GM18868 (cell line): ENCODE measurements at regions not wholly inside any gene's neighbourhood (a gene's known extent, or its start where the extent isn't known, plus 50 kb on each side); places are given as distances from the start of the nearest gene placed in this dataset.
A peak's percentile ranks its signal among the peaks of the same experiment; 100 is the strongest.

ENCODE experiments used
- ATAC-seq: cut with Tn5 transposase; IDR thresholded peaks from one replicate; pipeline ENCODE4 v1.9.1; 2021; ENCODE audit warnings: mild to moderate bottlenecking, moderate library complexity; ENCODE audit not compliant: unreplicated experiment

DNA sequence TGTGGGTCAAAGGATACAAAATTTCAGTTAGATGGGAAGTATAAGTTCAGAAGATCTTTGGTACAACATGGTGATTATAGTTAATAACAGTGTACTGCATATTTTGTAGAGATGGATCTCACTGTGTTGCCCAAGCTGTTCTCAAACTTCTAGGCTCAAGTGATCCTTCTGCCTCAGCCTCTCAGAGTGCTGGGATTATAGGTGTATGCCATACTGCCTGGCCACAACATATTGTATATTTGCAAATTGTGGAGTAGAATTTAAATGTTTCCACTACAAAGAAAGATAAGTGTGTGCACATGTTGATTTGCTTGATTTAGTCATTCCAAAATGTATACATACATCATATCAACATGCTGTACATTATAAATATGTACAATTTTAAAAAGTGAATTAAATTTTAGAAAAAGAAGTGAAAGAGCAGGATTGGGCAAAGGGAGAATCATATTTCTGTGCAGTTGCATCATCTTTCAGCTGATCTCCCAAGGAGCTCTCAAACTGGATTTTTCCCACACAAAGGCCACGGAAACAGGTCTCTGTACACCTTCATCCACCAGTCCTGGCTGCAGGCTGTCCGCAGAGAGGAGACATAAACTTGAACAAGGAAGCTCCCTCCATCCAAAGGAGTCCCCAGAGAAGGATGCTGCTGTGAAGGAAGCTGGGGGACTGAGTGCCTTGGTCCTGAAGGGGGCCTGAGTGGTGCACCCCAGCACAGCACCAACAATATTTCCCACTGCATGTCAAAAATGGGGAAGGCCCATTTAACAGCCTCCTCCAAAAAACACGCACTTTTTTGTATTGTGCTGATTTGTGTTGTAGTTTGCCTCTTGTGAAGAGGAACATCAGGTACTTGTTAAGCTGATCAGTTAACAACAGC, 217.1 kb upstream of the GHITM start:
- no peak for ATAC-seq

- ATAC-seq: no peak
Observed at GRCh38 chr10:83925133-83925532, 214.2 kb upstream of the GHITM start.

GRCh38 chr10:83926606-83927005, 212.7 kb upstream of the GHITM start:
- ATAC-seq: no peak

DNA sequence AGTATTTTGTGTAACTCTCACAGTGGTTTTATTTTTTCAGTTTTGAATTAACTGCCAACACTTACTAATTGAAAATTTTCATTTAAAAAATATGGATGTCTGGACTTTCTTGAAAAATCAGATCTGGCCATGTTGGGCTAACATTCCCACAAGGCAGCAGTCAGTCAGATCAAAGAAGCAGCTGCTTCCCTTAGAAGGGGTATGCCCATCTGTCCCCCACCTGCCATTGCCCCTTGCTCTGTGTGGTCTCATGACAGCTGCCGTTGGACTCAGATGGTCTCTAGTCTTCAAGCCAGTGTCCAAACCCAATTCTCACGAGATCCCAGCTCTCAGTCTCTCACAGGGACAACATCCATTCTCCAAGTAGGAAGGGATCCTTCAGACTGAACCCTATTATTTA, 212.1 kb upstream of the GHITM start:
- ATAC-seq: no peak

- no peak for ATAC-seq
Observed at GRCh38 chr10:83929399-83929798, 209.9 kb upstream of the GHITM start.

DNA sequence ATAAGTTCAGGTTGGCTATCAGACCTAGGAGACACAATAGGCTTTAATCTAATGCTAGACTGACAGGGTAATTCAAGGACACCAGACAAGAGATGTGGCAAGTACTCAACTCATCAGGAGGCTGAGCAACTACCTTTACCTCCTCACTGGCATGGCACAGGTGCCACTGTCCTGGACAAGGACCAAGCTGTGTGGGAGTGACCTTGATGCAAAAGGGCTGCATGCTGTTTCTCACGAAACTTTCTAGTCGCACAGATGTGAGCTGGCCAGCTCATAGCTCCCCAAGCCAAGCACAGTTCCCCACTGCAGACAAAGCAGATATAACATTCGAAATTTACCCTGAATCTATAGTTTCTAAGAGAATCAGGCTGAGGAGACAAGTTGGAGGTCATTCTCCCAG, 207.6 kb upstream of the GHITM start:
- no peak for ATAC-seq

DNA sequence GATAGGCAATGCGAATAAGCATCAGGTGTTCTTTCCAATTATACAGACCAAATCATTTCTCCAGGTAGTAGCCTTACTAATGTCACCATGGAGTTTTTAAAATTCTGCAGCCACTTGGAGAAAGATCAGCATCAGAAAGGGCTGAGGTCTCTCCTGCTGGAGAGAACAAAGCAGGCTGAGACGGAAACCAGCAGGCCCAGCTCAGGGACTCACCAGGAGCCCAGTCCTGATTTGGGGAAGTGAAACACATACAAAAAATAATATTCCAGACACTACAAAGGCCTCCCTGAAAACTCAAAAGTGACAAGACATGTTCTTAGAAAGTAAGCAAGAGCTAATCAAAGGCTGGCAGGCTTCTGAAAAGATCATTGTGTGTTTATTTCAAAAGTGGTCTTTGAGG, 207.1 kb upstream of the GHITM start:
- no peak for ATAC-seq

- ATAC-seq: no peak
Observed at GRCh38 chr10:83934062-83934461, 205.2 kb upstream of the GHITM start.

GRCh38 chr10:83934641-83935338, 204.5 kb upstream of the GHITM start:
- ATAC-seq: no peak

DNA sequence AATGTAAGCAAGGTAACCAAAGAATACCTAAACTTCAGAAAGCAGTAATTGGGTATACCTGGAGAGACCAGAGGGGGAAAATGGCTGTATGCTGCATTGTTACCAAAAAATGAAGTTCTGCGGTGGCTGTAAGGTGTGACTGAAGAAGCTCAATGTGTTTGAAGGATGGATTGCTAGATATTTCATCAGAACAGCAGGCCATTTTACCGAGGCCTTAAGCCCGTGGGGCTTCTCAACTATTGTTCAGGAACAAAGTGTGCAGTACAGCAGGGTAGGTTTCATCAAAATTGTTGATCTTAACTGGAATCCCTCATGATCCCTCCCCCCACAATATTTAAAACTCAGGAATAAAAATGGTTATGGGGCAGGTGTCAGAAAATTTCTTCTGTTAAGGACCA, 204.0 kb upstream of the GHITM start:
- ATAC-seq: no peak

- no peak for ATAC-seq
Observed at GRCh38 chr10:83935911-83936310, 203.4 kb upstream of the GHITM start.

- ATAC-seq: no peak
Observed at GRCh38 chr10:83937161-83937560, 202.1 kb upstream of the GHITM start.

GRCh38 chr10:83937826-83938225, 201.5 kb upstream of the GHITM start:
- no peak for ATAC-seq

DNA sequence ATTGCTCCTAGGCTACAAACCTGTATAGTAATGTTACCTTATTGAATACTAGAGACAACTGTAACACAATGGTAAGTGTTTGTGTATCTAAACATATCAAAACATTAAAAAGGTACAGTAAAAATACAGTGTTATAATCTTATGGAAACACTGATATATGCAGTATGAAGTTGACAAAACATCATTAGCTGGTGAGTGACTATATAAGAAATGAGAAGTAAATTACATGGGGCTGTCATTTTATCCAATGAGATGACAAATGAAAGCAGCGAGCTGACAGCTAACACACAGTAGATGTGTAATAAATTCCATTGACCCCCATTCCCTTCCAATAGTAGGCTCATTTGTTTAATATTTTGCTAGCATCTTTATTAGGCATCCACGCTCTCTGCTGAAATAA, 198.1 kb upstream of the GHITM start:
- ATAC-seq: no peak

- peak; percentile 72 for ATAC-seq
Observed at GRCh38 chr10:83942410-83942809, 196.9 kb upstream of the GHITM start.

- peak; percentile 45 for ATAC-seq
Observed at GRCh38 chr10:83943049-83943448, 196.3 kb upstream of the GHITM start.

DNA sequence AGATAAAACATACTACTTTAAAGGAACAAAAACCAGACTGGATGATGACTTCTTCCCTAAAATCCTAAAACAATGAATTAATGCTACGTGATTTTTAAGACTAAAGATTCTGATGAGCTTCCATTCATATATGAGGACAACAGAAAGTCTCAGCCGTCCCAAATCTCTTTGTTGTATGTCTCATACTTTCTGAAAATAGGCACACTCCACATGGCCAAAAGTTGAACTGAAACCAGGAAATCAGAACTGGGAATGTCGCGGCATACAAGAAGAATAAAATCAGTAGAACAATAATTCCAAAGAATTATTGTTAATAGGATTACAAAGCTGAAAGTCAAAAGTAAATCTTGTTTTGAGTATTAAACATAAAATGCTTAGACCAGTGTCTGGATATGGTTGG, 195.4 kb upstream of the GHITM start:
- ATAC-seq: no peak

GRCh38 chr10:83945982-83946718, 193.2 kb upstream of the GHITM start:
- no peak for ATAC-seq

DNA sequence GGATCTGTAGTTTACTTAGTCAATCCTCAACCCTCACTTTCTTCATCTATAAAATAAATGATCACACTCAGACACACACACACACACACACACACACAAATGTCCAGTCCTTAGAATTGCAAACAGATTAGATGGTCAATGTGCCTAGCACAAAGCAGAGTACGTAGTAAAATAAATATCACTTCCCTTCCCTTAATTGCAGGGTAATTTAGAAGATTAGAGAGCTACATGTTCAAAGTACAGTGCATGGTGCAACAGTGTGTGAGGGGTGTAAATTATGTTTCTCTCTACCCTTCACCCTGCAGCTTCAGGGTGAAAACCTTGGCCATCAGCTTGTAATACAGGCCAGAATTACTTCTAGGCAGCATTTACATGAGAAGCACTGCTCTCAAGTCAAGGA, 187.0 kb upstream of the GHITM start:
- no peak for ATAC-seq

- no peak for ATAC-seq
Observed at GRCh38 chr10:83953589-83953988, 185.7 kb upstream of the GHITM start.

DNA sequence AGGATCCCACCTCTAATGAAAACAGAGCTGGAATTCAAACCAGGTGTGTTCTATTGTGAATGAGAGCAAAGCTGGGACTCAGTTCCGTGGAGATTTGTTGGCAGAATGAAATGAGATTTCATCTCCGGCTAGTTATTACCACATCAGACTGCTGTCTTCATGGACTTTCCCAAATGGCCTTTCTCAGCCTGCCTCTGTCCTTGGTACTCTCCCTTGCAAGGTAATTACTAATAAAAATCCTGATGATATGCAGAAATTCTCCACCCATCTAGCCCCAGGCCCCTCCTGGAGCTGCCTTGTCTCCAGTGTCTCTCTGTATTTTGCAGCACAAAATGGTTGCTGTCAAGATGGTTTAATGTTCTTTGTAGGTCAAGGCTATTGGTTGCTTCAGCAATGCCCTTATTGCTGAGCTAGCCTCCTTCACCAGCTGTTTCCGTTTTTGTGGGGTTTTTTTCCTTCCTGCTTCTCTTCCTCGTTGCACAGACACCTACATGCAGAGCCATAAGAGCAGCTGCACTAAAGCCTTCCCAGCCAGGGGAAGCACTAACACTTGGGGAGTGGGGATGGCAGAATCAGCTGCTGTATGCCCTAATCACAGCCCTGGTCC, 185.0 kb upstream of the GHITM start:
- ATAC-seq: no peak
